ENCODE measurements at regions not wholly inside any gene's neighbourhood (a gene's known extent, or its start where the extent isn't known, plus 50 kb on each side); places are given as distances from the start of the nearest gene placed in this dataset.

GRCh38 chr5:136676685-136677084 is 311.3 kb upstream of the TRPC7 start:
- Mint-ChIP-seq H3K36me3 (ENCODE audit: low read depth) (no peaks in the 10 kb centered on the region), H3K27me3 (no peaks in the 10 kb centered on the region), H3K4me3 (no peak overlapping the region), H3K9me3 (ENCODE audit: low read depth) (peaks cover 6% of the 10 kb centered on the region), H3K27ac (no peak overlapping the region), H3K4me1 (no peaks in the 10 kb centered on the region)
- DNase-seq: no peak
- ATAC-seq: no peak
- ChIA-PET POLR2A (no interaction called here), CTCF (interaction anchor here (0.5 kb wide), 1 partner anchor 98 kb away, joined by 3 read pairs; no protein-coding TSS in a partner anchor)
- intact Hi-C loops (cut with DNase I, micrococcal nuclease): no loop called here

GRCh38 chr5:136675769-136676168 is 310.4 kb upstream of the TRPC7 start:
- intact Hi-C loops (cut with DNase I, micrococcal nuclease): no loop called here
- CTCF ChIA-PET: interaction anchor here (0.6 kb wide), 2 partner anchors 147 to 159 kb away, joined by 3 read pairs; no protein-coding TSS in a partner anchor
- POLR2A ChIA-PET: no interaction called here
- no peak for ATAC-seq
- no peaks in the 10 kb centered on the region for H3K36me3 Mint-ChIP-seq (ENCODE audit: low read depth)
- no peaks in the 10 kb centered on the region for H3K4me1 Mint-ChIP-seq
- H3K4me3 Mint-ChIP-seq: no peak overlapping the region
- no peaks in the 10 kb centered on the region for H3K27me3 Mint-ChIP-seq
- DNase-seq: no peak
- peaks cover 3% of the 10 kb centered on the region for H3K9me3 Mint-ChIP-seq (ENCODE audit: low read depth)
- no peak overlapping the region for H3K27ac Mint-ChIP-seq

GRCh38 chr5:136674178-136674577 is 308.8 kb upstream of the TRPC7 start:
- ATAC-seq: no peak
- Mint-ChIP-seq H3K27ac (no peak overlapping the region), H3K9me3 (ENCODE audit: low read depth) (peaks cover under 1% of the 10 kb centered on the region), H3K36me3 (ENCODE audit: low read depth) (no peaks in the 10 kb centered on the region), H3K4me3 (no peak overlapping the region), H3K27me3 (no peaks in the 10 kb centered on the region), H3K4me1 (no peaks in the 10 kb centered on the region)
- ChIA-PET CTCF (interaction anchor here (0.6 kb wide), 1 partner anchor 1243 kb away, joined by 3 read pairs; no protein-coding TSS in a partner anchor), POLR2A (no interaction called here)
- DNase-seq: no peak
- intact Hi-C loops (cut with DNase I, micrococcal nuclease): no loop called here

GRCh38 chr5:136667789-136668188 is 302.4 kb upstream of the TRPC7 start:
- Mint-ChIP-seq H3K4me3 (no peak overlapping the region), H3K36me3 (ENCODE audit: low read depth) (no peaks in the 10 kb centered on the region), H3K27me3 (no peaks in the 10 kb centered on the region), H3K9me3 (ENCODE audit: low read depth) (peaks cover 5% of the 10 kb centered on the region), H3K27ac (no peak overlapping the region), H3K4me1 (no peaks in the 10 kb centered on the region)
- ATAC-seq (no peak), DNase-seq (no peak)
- intact Hi-C loops (cut with DNase I, micrococcal nuclease): no loop called here
- ChIA-PET POLR2A (no interaction called here), CTCF (no interaction called here)

- ATAC-seq (no peak), DNase-seq (no peak)
- Mint-ChIP-seq H3K4me1 (no peaks in the 10 kb centered on the region), H3K36me3 (ENCODE audit: low read depth) (no peaks in the 10 kb centered on the region), H3K27me3 (no peaks in the 10 kb centered on the region), H3K9me3 (ENCODE audit: low read depth) (peaks cover 5% of the 10 kb centered on the region), H3K4me3 (no peak overlapping the region), H3K27ac (no peak overlapping the region)
- ChIA-PET POLR2A (no interaction called here), CTCF (no interaction called here)
- intact Hi-C loops (cut with DNase I, micrococcal nuclease): no loop called here
Measured at GRCh38 chr5:136666970-136667620, 301.8 kb upstream of the TRPC7 start.

GRCh38 chr5:136665331-136665730 is 300.0 kb upstream of the TRPC7 start:
- no peak for DNase-seq
- no peaks in the 10 kb centered on the region for H3K4me1 Mint-ChIP-seq
- CTCF ChIA-PET: no interaction called here
- POLR2A ChIA-PET: no interaction called here
- H3K4me3 Mint-ChIP-seq: no peak overlapping the region
- intact Hi-C loops (cut with DNase I, micrococcal nuclease): no loop called here
- H3K27ac Mint-ChIP-seq: no peak overlapping the region
- no peak for ATAC-seq
- H3K36me3 Mint-ChIP-seq (ENCODE audit: low read depth): no peaks in the 10 kb centered on the region
- H3K27me3 Mint-ChIP-seq: no peaks in the 10 kb centered on the region
- peaks cover 5% of the 10 kb centered on the region for H3K9me3 Mint-ChIP-seq (ENCODE audit: low read depth)

GRCh38 chr5:136661026-136661425 is 295.7 kb upstream of the TRPC7 start:
- Mint-ChIP-seq H3K27me3 (no peaks in the 10 kb centered on the region), H3K4me1 (no peaks in the 10 kb centered on the region), H3K9me3 (ENCODE audit: low read depth) (no peaks in the 10 kb centered on the region), H3K36me3 (ENCODE audit: low read depth) (no peaks in the 10 kb centered on the region), H3K4me3 (no peak overlapping the region), H3K27ac (no peak overlapping the region)
- POLR2A ChIA-PET: no interaction called here
- intact Hi-C loops (cut with DNase I, micrococcal nuclease): no loop called here
- DNase-seq (no peak), ATAC-seq (no peak)
- CTCF ChIA-PET: no interaction called here

- ATAC-seq (no peak), DNase-seq (no peak)
- H3K4me3 Mint-ChIP-seq: no peak overlapping the region
- H3K4me1 Mint-ChIP-seq: no peaks in the 10 kb centered on the region
- CTCF ChIA-PET: no interaction called here
- H3K27me3 Mint-ChIP-seq: no peaks in the 10 kb centered on the region
- POLR2A ChIA-PET: no interaction called here
- peaks cover 4% of the 10 kb centered on the region for H3K9me3 Mint-ChIP-seq (ENCODE audit: low read depth)
- no peak overlapping the region for H3K27ac Mint-ChIP-seq
- intact Hi-C loops (cut with DNase I, micrococcal nuclease): no loop called here
- H3K36me3 Mint-ChIP-seq (ENCODE audit: low read depth): no peaks in the 10 kb centered on the region
Measured at GRCh38 chr5:136656811-136657210, 291.5 kb upstream of the TRPC7 start.

- Mint-ChIP-seq H3K4me3 (no peak overlapping the region), H3K4me1 (no peaks in the 10 kb centered on the region), H3K36me3 (ENCODE audit: low read depth) (no peaks in the 10 kb centered on the region), H3K27ac (no peak overlapping the region), H3K9me3 (ENCODE audit: low read depth) (peaks cover 4% of the 10 kb centered on the region), H3K27me3 (no peaks in the 10 kb centered on the region)
- DNase-seq: no peak
- POLR2A ChIA-PET: no interaction called here
- CTCF ChIA-PET: no interaction called here
- no peak for ATAC-seq
- intact Hi-C loops (cut with DNase I, micrococcal nuclease): no loop called here
Measured at GRCh38 chr5:136655468-136655867, 290.1 kb upstream of the TRPC7 start.

- H3K36me3 Mint-ChIP-seq (ENCODE audit: low read depth): no peaks in the 10 kb centered on the region
- H3K4me3 Mint-ChIP-seq: no peak overlapping the region
- DNase-seq: no peak
- H3K4me1 Mint-ChIP-seq: no peaks in the 10 kb centered on the region
- intact Hi-C loops (cut with DNase I, micrococcal nuclease): no loop called here
- no peak for ATAC-seq
- CTCF ChIA-PET: no interaction called here
- no peaks in the 10 kb centered on the region for H3K9me3 Mint-ChIP-seq (ENCODE audit: low read depth)
- H3K27me3 Mint-ChIP-seq: no peaks in the 10 kb centered on the region
- no peak overlapping the region for H3K27ac Mint-ChIP-seq
- POLR2A ChIA-PET: no interaction called here
Measured at GRCh38 chr5:136646915-136647314, 281.6 kb upstream of the TRPC7 start.

GRCh38 chr5:136642976-136643375 is 277.6 kb upstream of the TRPC7 start:
- Mint-ChIP-seq H3K9me3 (ENCODE audit: low read depth) (no peaks in the 10 kb centered on the region), H3K27me3 (no peaks in the 10 kb centered on the region), H3K36me3 (ENCODE audit: low read depth) (no peaks in the 10 kb centered on the region), H3K4me1 (no peaks in the 10 kb centered on the region), H3K4me3 (no peak overlapping the region), H3K27ac (no peak overlapping the region)
- ATAC-seq (no peak), DNase-seq (no peak)
- ChIA-PET POLR2A (no interaction called here), CTCF (no interaction called here)
- intact Hi-C loops (cut with DNase I, micrococcal nuclease): no loop called here

- ATAC-seq: no peak
Measured at GRCh38 chr5:136639616-136640015, 274.3 kb upstream of the TRPC7 start.

GRCh38 chr5:136638084-136638483 is 272.7 kb upstream of the TRPC7 start:
- intact Hi-C loops (cut with DNase I, micrococcal nuclease): no loop called here
- H3K4me1 Mint-ChIP-seq: no peaks in the 10 kb centered on the region
- no peaks in the 10 kb centered on the region for H3K36me3 Mint-ChIP-seq (ENCODE audit: low read depth)
- no peak for ATAC-seq
- H3K27ac Mint-ChIP-seq: no peak overlapping the region
- no peak for DNase-seq
- no peaks in the 10 kb centered on the region for H3K27me3 Mint-ChIP-seq
- H3K9me3 Mint-ChIP-seq (ENCODE audit: low read depth): no peaks in the 10 kb centered on the region
- ChIA-PET CTCF (no interaction called here), POLR2A (interaction anchor here (0.6 kb wide), 1 partner anchor 334 kb away, joined by 9 read pairs; no protein-coding TSS in a partner anchor)
- no peak overlapping the region for H3K4me3 Mint-ChIP-seq

More at GRCh38 chr5:136639616-136640015, 274.3 kb upstream of the TRPC7 start:
- no peaks in the 10 kb centered on the region for H3K9me3 Mint-ChIP-seq (ENCODE audit: low read depth)
- ChIA-PET POLR2A (no interaction called here), CTCF (no interaction called here)
- no peak overlapping the region for H3K27ac Mint-ChIP-seq
- DNase-seq: no peak
- H3K36me3 Mint-ChIP-seq (ENCODE audit: low read depth): no peaks in the 10 kb centered on the region
- no peak overlapping the region for H3K4me3 Mint-ChIP-seq
- no peaks in the 10 kb centered on the region for H3K4me1 Mint-ChIP-seq
- no peaks in the 10 kb centered on the region for H3K27me3 Mint-ChIP-seq
- intact Hi-C loops (cut with DNase I, micrococcal nuclease): no loop called here
